GM19468 (cell line): ENCODE measurements at regions not wholly inside any gene's neighbourhood (a gene's known extent, or its start where the extent isn't known, plus 50 kb on each side); places are given as distances from the start of the nearest gene placed in this dataset.

Source experiments
- ATAC-seq: cut with Tn5 transposase; IDR thresholded peaks from one replicate; pipeline ENCODE4 v1.9.1; 2021; ENCODE audit warnings: mild to moderate bottlenecking, moderate library complexity, moderate number of reproducible peaks; ENCODE audit not compliant: unreplicated experiment; ENCODE audit errors: extremely low read depth

DNA sequence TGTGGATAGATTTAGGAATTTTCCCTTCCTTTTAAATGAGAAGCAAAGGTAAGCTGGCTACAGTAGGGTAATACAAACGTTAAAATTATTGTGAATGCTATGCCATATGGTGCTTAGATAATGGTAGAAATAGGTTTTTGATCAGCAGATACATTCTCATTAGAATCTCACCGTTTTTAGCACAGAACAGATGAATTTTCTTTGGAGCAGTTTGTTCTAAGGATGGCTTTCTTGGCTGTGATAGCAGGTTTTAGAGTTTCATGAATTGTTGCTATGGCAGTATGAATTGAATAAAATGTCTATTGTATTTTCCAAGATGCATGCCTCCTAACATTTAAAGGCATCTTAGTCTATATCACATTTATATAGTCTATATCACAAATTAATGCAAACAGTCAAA lies 1394.5 kb downstream of the EPHA7 start:
- no peak for ATAC-seq

DNA sequence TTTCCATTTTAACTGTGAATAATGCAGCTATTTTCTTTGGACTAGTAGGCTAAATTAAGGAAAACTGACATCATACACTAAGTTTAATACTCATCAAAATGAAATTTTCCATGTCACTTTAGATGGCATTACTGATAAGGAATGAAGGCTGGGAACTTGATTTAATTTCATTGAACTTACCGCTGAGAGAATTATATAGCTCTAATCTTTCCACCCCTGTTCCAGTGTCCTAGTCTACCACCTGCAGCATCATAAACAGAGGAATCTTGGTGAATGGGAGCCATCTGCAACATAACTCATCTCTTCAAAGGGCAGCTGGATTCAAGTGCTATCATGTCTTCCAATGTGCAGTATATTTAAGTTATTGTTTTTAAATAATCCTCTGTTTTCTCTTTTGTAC lies 1395.2 kb downstream of the EPHA7 start:
- ATAC-seq, result no peak

DNA sequence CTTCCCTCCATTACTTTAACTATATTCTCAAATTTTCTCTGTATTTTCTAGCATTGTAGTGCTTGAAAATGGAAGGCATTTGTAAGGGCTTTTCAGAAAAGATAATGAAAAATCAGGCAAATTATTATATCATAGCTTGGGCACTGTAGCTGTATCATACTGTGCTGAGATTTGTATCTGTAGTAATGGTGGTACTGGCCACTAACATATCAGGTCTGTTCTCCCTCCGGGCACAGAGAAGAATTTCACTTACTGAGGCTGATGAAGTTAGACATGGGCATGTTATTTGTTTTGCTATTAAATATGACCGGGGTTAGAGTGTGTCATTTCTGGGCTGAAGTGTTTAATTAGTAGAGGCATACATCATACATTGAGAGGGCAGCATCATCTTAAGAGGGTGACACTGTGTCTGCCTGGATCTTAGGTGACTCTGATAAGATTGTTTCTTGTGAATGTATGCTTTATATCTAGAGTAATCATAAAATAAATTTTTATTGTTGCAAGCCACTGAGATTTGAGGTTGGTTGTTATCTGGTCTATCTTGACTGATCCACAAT lies 1395.9 kb downstream of the EPHA7 start:
- ATAC-seq, result no peak

GRCh38 chr6:92011681-92012245 lies 1407.6 kb downstream of the EPHA7 start:
- no peak for ATAC-seq

DNA sequence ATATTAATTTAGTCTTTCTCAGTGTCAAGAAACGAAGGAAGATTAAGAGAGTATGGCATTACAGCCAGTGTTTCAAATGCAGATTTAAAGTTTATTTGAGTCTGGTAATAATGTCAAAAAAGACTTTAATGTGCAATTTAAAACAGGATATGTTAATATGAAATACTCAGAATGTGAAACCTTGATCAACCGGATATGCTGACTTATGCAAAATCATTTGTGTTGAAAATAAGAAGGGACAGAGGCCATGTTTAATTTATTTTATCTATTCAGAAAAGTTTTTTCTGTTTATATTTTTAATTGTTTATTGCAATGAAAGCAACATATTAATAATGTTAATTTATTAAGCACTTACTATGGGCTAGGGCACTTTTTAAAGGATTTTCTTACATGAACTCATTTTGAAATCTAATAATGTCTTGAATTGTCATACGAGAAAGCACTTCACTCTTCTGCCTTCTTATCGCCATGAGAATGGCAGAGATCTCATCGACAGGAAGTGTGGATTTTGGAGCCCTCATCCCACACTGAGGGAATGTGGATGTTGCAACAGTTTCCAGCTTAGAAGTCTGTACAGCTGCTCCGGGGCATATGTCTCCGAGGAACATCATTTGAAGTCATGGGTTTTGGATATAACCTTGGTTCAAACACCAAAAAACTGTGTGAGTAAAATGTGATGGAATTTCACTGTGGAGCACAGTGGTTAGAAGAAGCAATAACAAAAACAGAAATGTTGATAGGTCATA lies 1410.4 kb downstream of the EPHA7 start:
- ATAC-seq, result no peak

GRCh38 chr6:92000112-92000511 lies 1413.2 kb upstream of the MAP3K7 start:
- ATAC-seq, result no peak

DNA sequence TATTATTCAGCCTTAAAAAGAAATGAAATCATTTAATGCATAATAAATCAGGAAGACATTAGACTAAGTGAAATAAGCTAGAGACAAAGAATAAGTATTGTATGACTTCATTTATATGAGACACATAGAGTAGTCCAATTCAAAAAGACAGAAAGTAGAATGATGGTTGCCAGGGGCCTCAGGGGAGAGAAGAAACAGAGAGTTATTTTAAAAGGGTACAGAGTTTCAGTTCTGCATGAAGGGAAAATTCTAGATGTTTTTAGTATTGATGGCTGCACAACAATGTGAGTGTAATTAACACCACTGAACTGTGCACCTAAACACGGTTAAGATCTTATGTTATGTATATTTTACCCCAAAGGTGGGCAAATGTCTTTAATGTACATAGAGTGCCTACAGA lies 1407.9 kb upstream of the MAP3K7 start:
- no peak for ATAC-seq

GRCh38 chr6:91982559-91982958 lies 1395.7 kb upstream of the MAP3K7 start:
- no peak for ATAC-seq

DNA sequence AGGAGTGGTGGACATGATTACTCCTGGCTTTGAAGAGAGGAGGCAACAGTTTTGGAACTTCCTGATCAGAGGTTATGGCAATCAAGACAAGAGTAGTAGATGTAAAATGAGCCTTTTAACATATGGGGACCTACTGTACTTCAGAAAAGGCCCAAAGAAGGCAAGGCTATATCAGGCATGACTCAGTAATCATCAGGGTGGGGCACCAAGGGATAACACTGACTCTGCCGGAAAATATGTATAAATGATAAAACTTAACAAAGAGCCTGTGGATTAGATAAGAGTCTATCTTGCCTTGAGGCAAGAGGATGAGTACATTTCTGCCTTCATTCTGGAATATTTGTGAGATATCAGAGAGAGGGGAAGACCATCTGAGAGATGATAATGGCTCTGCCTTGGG lies 1389.9 kb upstream of the MAP3K7 start:
- no peak for ATAC-seq

GRCh38 chr6:91970700-91971099 lies 1383.8 kb upstream of the MAP3K7 start:
- ATAC-seq, result no peak

- ATAC-seq, result no peak
Measured at GRCh38 chr6:91965872-91966271, 1379.0 kb upstream of the MAP3K7 start.

- ATAC-seq, result no peak
Measured at GRCh38 chr6:91961671-91962070, 1374.8 kb upstream of the MAP3K7 start.

DNA sequence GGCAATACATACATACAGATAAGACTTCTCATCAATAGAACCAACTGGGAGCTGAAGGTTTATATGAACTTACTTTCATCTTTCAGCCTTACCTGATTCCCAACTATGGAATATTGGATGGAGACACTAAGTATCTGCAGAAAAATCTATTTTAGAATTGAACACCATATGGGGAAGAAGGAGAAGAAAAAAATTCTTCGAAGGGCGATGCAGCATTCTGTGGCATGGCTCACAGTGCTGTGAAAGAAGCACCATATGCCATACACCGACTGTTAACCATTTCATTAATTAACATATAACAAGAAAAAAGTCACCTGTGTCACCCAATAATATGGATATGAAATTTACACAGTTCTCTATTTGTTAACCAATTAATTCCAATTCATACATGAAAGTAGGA lies 1374.4 kb upstream of the MAP3K7 start:
- ATAC-seq, result no peak

- ATAC-seq, result no peak
Measured at GRCh38 chr6:91941838-91942237, 1355.0 kb upstream of the MAP3K7 start.

DNA sequence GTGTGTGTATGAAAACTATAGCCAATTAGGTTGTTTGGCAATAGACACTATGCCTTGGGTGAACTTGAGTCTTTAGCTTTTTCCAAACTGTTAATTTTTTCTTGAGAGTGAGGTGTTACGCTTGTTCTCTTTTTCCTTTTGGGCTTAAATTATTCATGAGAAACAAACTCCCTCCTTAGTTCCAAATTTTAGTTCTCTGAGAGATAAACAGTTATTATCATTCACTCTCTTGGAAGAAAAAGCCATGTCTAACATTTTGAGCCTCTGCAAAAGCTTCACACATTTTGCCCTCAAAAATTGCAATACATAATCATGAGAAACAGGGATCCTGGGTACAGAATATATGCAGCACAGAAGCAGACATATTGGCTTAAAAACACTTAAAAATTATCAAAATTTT lies 1353.9 kb upstream of the MAP3K7 start:
- ATAC-seq, result no peak

GRCh38 chr6:91926827-91927226 lies 1340.0 kb upstream of the MAP3K7 start:
- no peak for ATAC-seq

DNA sequence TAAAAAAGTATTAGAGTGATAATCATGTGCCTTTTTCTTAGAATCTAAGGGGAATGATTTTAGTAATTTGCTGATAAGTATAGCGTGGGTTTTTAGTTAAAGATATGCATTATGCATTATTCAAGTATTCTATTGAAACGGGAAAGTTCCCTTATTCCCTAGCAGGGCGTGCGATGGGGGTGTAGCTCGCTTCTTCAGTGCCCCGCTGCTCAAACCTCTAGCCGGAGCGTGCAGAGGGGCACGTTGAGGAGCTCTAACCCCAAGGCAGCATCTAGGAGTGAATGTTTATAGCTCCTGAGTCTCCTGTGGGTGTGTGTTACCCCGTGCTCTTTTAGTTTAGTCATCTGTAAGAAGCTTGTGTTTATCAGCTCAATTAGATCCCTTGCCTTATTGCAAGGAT lies 1339.5 kb upstream of the MAP3K7 start:
- ATAC-seq, result no peak

GRCh38 chr6:91911945-91912344 lies 1325.1 kb upstream of the MAP3K7 start:
- no peak for ATAC-seq

DNA sequence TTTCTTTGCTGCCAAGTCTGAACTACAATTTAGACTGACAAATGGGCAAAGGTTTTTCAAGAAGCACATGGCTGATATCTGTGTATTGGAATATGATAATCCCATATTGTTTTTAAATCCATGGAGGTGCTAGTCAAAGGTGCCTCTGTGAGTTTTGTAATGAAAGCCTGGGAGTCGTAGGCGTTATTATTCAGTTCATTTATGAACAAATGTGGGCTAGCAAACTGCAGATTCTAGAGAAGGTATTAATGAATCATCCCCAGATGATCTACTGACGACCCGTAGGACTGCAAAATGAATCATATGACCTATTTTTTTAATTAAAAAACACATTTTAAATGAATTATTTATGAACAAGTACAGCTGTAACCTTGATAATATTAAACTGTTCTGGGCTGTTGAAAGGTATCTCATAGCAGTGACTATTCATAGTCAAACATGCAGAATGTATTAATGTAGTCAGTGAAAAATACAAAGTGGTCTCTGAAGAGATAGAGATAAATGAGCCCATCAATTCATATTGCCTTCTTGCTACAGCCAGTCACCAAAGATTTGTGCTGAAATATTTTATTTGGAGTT lies 1317.8 kb upstream of the MAP3K7 start:
- no peak for ATAC-seq

GRCh38 chr6:91895599-91896285 lies 1308.9 kb upstream of the MAP3K7 start:
- ATAC-seq, result no peak

GRCh38 chr6:91886183-91886795 lies 1299.4 kb upstream of the MAP3K7 start:
- no peak for ATAC-seq
